KMS-11 (cell line): ENCODE measurements at regions not wholly inside any gene's neighbourhood (a gene's known extent, or its start where the extent isn't known, plus 50 kb on each side); places are given as distances from the start of the nearest gene placed in this dataset.

Experiments
- H2AFZ ChIP-seq: fragments of 200-600 bp; sonication (generic); 2 replicates; pipeline ENCODE4 v1.6.1; 2016; ENCODE audit warnings: antibody characterized with exemption, mixed run types, low read depth
- H3K27ac ChIP-seq: fragments of 200-600 bp; sonication (generic); 2 replicates; pipeline ENCODE4 v1.6.1; 2016; ENCODE audit warnings: mild to moderate bottlenecking, mixed run types
- H3K27me3 ChIP-seq: fragments of 200-600 bp; sonication (generic); 2 replicates; pipeline ENCODE4 v1.6.1; 2017; ENCODE audit warnings: mild to moderate bottlenecking, low read depth, mixed run types, moderate library complexity; ENCODE audit not compliant: insufficient read depth
- H3K36me3 ChIP-seq: fragments of 200-600 bp; sonication (generic); 2 replicates; pipeline ENCODE4 v1.6.1; 2017; ENCODE audit warnings: mild to moderate bottlenecking, mixed run types; ENCODE audit not compliant: insufficient read depth
- H3K4me1 ChIP-seq: fragments of 200-600 bp; sonication (generic); 2 replicates; pipeline ENCODE4 v1.6.1; 2016; ENCODE audit warnings: mild to moderate bottlenecking, low read depth, mixed run types; ENCODE audit not compliant: poor library complexity, severe bottlenecking
- H3K4me2 ChIP-seq: fragments of 200-600 bp; sonication (generic); 2 replicates; pipeline ENCODE4 v1.7.0; 2016; ENCODE audit warnings: mild to moderate bottlenecking, mixed run types
- H3K4me3 ChIP-seq: fragments of 200-600 bp; sonication (generic); IDR thresholded peaks from 2 replicates; pipeline ENCODE4 v1.6.1; 2017; ENCODE audit warnings: low read depth, low read length, mixed read lengths; ENCODE audit not compliant: insufficient read depth
- H3K79me2 ChIP-seq: fragments of 200-600 bp; sonication (generic); 2 replicates; pipeline ENCODE4 v1.6.1; 2016; ENCODE audit warnings: low read depth, mixed run types; ENCODE audit not compliant: insufficient read depth
- H3K9ac ChIP-seq: fragments of 200-600 bp; sonication (generic); 2 replicates; pipeline ENCODE4 v1.6.1; 2016; ENCODE audit warnings: mild to moderate bottlenecking, mixed run types
- H4K20me1 ChIP-seq: fragments of 200-600 bp; sonication (generic); 2 replicates; pipeline ENCODE4 v1.6.1; 2016; ENCODE audit warnings: mild to moderate bottlenecking, mixed run types; ENCODE audit not compliant: insufficient read depth
- TF ChIP-seq, protein P1 (sequence below): fragments of 200-600 bp; sonication (generic); conservative IDR thresholded peaks from 2 replicates; pipeline ENCODE4 v1.6.1; 2017; ENCODE audit warnings: low read depth, mild to moderate bottlenecking, antibody characterized with exemption, low read length, moderate library complexity, mixed read lengths

- Histone ChIP-seq H3K9ac (no peak overlapping the region), H3K4me2 (no peak overlapping the region), H3K27ac (no peak overlapping the region), H3K27me3 (no peaks in the 10 kb centered on the region), H3K36me3 (no peaks in the 10 kb centered on the region), H3K79me2 (no peaks in the 10 kb centered on the region), H3K4me3 (no peak overlapping the region), H2AFZ (no peak overlapping the region), H4K20me1 (no peaks in the 10 kb centered on the region), H3K4me1 (no peaks in the 10 kb centered on the region)
- TF ChIP-seq, protein P1, sequence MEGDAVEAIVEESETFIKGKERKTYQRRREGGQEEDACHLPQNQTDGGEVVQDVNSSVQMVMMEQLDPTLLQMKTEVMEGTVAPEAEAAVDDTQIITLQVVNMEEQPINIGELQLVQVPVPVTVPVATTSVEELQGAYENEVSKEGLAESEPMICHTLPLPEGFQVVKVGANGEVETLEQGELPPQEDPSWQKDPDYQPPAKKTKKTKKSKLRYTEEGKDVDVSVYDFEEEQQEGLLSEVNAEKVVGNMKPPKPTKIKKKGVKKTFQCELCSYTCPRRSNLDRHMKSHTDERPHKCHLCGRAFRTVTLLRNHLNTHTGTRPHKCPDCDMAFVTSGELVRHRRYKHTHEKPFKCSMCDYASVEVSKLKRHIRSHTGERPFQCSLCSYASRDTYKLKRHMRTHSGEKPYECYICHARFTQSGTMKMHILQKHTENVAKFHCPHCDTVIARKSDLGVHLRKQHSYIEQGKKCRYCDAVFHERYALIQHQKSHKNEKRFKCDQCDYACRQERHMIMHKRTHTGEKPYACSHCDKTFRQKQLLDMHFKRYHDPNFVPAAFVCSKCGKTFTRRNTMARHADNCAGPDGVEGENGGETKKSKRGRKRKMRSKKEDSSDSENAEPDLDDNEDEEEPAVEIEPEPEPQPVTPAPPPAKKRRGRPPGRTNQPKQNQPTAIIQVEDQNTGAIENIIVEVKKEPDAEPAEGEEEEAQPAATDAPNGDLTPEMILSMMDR, result no peak
Observed at GRCh38 chr1:220430059-220430458, 97.9 kb upstream of the MARK1 start.

- Histone ChIP-seq H3K79me2 (no peaks in the 10 kb centered on the region), H3K27ac (no peak overlapping the region), H3K9ac (no peak overlapping the region), H3K4me3 (no peak overlapping the region), H3K27me3 (no peaks in the 10 kb centered on the region), H3K36me3 (no peaks in the 10 kb centered on the region), H3K4me2 (no peak overlapping the region), H2AFZ (no peak overlapping the region), H3K4me1 (no peaks in the 10 kb centered on the region), H4K20me1 (no peaks in the 10 kb centered on the region)
- TF ChIP-seq, protein P1, result no peak
Observed at GRCh38 chr1:220426989-220427388, 100.9 kb upstream of the MARK1 start.

DNA sequence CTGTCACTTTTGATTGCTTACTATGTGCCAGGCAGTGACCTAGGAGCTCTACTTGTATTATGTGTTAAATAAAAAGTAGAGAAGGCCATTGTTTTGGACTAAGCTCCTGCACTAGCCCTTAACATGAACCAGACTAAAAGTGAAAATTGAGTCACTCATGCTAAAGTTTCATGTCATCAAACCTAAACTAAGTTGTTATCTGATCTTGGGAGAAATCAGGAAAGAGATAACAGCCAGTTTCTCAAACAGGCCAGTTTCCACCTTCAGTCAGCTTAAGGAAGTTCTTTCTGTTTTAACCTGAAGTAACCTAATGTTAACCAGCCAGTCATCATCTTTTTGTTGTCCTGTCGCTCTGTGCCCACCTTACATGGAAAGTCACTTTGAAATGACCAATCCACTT is 102.1 kb upstream of the MARK1 start:
- H3K27ac ChIP-seq, result no peak overlapping the region
- TF ChIP-seq, protein P1, result no peak
- no peak overlapping the region for H2AFZ ChIP-seq
- no peak overlapping the region for H3K4me3 ChIP-seq
- no peak overlapping the region for H3K4me2 ChIP-seq
- H3K79me2 ChIP-seq, result no peaks in the 10 kb centered on the region
- no peak overlapping the region for H3K9ac ChIP-seq
- H3K36me3 ChIP-seq, result no peaks in the 10 kb centered on the region
- H3K27me3 ChIP-seq, result no peaks in the 10 kb centered on the region
- no peaks in the 10 kb centered on the region for H4K20me1 ChIP-seq
- peaks cover 6% of the 10 kb centered on the region for H3K4me1 ChIP-seq

- H3K36me3 ChIP-seq, result no peaks in the 10 kb centered on the region
- TF ChIP-seq, protein P1, result no peak
- no peak overlapping the region for H3K9ac ChIP-seq
Observed at GRCh38 chr1:220421508-220421907, 106.4 kb upstream of the MARK1 start.

More at GRCh38 chr1:220421508-220421907, 106.4 kb upstream of the MARK1 start:
- Histone ChIP-seq H4K20me1 (no peaks in the 10 kb centered on the region), H3K4me2 (peak overlapping the region; percentile 33; the same call in 1 of the 2 replicates), H3K27ac (no peak overlapping the region), H3K27me3 (no peaks in the 10 kb centered on the region), H3K79me2 (no peaks in the 10 kb centered on the region), H3K4me3 (no peak overlapping the region), H2AFZ (no peak overlapping the region), H3K4me1 (peaks cover 33% of the 10 kb centered on the region)
